ENCODE measurements at regions not wholly inside any gene's neighbourhood (a gene's known extent, or its start where the extent isn't known, plus 50 kb on each side); places are given as distances from the start of the nearest gene placed in this dataset.

DNA sequence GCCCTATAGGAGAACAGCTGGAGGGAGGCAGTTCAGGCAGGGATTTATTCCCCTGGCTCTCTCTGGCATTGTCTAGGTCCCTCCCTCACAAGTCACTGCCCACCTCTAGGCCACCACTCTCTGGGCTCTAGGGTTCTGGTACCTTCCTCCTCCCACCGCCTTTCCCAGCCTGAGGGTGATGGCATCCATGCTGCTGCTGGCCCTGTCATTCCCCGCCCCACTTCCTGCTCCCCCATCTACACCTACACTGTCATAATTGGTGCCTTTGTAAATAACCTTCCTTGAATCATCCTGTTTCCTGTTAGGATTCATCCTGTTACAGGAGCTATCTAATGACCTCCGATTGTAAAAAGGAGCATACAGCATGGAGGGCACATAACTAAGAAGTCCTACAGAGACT lies 303.3 kb upstream of the COBL start:
- Histone ChIP-seq H3K27ac (no peak overlapping the region), H3K4me3 (no peak overlapping the region), H3K36me3 (no peaks in the 10 kb centered on the region), H3K9me3 (no peaks in the 10 kb centered on the region), H3K4me1 (no peaks in the 10 kb centered on the region), H3K27me3 (no peaks in the 10 kb centered on the region)
- intact Hi-C loops (cut with DNase I), result no loop called here
- TF ChIP-seq, protein P1, sequence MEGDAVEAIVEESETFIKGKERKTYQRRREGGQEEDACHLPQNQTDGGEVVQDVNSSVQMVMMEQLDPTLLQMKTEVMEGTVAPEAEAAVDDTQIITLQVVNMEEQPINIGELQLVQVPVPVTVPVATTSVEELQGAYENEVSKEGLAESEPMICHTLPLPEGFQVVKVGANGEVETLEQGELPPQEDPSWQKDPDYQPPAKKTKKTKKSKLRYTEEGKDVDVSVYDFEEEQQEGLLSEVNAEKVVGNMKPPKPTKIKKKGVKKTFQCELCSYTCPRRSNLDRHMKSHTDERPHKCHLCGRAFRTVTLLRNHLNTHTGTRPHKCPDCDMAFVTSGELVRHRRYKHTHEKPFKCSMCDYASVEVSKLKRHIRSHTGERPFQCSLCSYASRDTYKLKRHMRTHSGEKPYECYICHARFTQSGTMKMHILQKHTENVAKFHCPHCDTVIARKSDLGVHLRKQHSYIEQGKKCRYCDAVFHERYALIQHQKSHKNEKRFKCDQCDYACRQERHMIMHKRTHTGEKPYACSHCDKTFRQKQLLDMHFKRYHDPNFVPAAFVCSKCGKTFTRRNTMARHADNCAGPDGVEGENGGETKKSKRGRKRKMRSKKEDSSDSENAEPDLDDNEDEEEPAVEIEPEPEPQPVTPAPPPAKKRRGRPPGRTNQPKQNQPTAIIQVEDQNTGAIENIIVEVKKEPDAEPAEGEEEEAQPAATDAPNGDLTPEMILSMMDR (IDR thresholded peaks at IDR 0.05), result no peak
- DNase-seq (no peak), ATAC-seq (no peak)
- 55% methylated on average over 3 of the region's 3 CpGs for WGBS (ENCODE audit: insufficient coverage, low coverage, low lambda C conversion rate, missing lambda C conversion rate)

DNA sequence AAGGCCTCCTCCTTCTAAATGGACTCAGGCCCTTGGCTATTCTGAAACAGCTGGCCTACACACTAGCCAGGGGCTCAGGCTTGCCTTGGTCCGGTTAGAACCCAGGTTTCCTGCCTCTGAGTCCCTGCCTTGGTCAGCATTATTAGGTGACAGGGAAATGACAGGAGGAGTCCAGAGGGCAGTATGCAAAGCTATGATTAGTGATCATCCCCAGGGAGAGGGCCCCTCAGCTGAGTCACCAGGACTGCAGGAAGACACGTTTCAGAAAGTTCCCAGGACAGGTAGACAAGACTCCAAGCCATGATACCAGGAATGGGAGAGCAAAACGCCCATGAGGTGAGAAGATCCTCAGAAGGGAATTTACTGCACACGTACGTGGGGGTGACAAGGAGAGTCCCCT lies 301.1 kb upstream of the COBL start:
- ATAC-seq (no peak), DNase-seq (no peak)
- Histone ChIP-seq H3K4me1 (no peaks in the 10 kb centered on the region), H3K9me3 (no peaks in the 10 kb centered on the region), H3K27me3 (no peaks in the 10 kb centered on the region), H3K27ac (no peak overlapping the region), H3K36me3 (no peaks in the 10 kb centered on the region), H3K4me3 (no peak overlapping the region)
- 36% methylated on average over 3 of the region's 5 CpGs for WGBS (ENCODE audit: insufficient coverage, low coverage, low lambda C conversion rate, missing lambda C conversion rate)
- TF ChIP-seq, protein P1 (IDR thresholded peaks at IDR 0.05), result no peak
- no peak for TF ChIP-seq POLR2A (IDR thresholded peaks at IDR 0.05)
- intact Hi-C loops (cut with DNase I), result no loop called here

DNA sequence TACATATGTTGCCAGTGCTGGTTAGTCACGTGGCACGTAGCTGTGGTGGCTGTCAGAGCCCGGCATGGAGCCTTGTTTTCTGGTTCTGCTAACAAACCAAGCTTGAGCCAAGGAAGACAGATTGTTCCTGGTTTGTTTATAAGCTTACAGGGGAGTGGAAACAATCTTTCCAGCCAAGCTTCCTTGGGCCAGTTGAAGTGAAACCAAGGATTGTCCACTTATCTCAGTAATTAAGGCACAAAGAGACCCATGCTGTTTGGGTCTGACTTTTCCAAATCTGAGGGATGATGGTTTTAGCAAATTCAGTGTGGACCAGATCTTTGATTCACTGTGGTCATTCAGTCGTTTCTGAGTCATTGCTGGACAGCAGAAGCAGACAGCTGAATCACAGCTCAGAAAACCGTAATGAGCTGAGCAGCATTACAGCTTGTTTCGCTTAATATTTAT lies 297.3 kb upstream of the COBL start:
- Histone ChIP-seq H3K4me3 (no peak overlapping the region), H3K36me3 (no peaks in the 10 kb centered on the region), H3K27me3 (no peaks in the 10 kb centered on the region), H3K4me1 (no peaks in the 10 kb centered on the region), H3K9me3 (no peaks in the 10 kb centered on the region), H3K27ac (no peak overlapping the region)
- WGBS (ENCODE audit: insufficient coverage, low coverage, low lambda C conversion rate, missing lambda C conversion rate), result 39% methylated on average over 3 of the region's 6 CpGs
- intact Hi-C loops (cut with DNase I), result no loop called here
- TF ChIP-seq, protein P1 (IDR thresholded peaks at IDR 0.05), result no peak
- no peak for TF ChIP-seq POLR2A (IDR thresholded peaks at IDR 0.05)
- ATAC-seq (no peak), DNase-seq (no peak)

DNA sequence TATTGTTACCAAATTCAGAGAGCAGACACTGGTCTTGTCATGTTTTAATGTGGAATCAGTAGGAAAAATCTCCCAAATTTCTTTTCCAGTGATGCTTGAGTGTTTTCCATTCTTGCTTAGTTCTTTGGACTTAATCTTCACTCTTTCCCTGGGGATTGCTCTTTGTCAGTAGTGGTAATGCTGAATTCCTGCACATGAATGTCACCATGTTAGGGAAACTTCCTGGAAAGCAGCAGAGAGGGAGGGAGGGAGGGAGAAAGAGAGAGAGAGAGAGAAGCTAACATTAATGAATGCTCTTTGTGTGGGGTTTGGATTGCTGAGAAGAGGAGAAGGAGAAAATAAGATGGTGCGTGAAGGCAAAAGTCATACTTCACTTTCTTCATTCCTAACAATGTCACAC lies 295.3 kb upstream of the COBL start:
- TF ChIP-seq POLR2A (IDR thresholded peaks at IDR 0.05), result no peak
- TF ChIP-seq, protein P1 (IDR thresholded peaks at IDR 0.05), result no peak
- Histone ChIP-seq H3K4me3 (no peak overlapping the region), H3K27ac (no peak overlapping the region), H3K4me1 (no peaks in the 10 kb centered on the region), H3K27me3 (no peaks in the 10 kb centered on the region), H3K36me3 (no peaks in the 10 kb centered on the region), H3K9me3 (no peaks in the 10 kb centered on the region)
- 76% methylated on average over 1 of the region's 1 CpG for WGBS (ENCODE audit: insufficient coverage, low coverage, low lambda C conversion rate, missing lambda C conversion rate)
- intact Hi-C loops (cut with DNase I), result no loop called here
- ATAC-seq, result no peak
- DNase-seq, result no peak

DNA sequence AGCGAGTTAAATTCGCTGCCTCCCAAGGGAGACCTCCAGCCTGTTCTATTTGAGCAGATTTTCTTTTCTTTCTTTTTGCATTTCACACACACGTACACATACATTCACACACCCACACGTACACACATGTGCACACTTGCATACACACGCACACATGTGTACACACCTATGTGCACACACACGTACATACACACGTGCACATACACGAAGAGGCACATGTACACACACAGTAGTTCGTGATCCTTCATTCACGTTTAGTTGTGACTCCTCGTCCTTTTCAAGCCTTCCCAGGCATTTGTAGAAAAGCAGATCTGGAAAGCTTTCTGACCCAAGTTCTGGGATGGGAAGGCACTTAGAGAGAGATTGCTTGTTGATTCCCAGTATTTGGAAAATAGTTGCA lies 290.8 kb upstream of the COBL start:
- intact Hi-C loops (cut with DNase I), result no loop called here
- TF ChIP-seq, protein P1 (IDR thresholded peaks at IDR 0.05), result no peak
- no peak for TF ChIP-seq POLR2A (IDR thresholded peaks at IDR 0.05)
- Histone ChIP-seq H3K36me3 (no peaks in the 10 kb centered on the region), H3K9me3 (no peaks in the 10 kb centered on the region), H3K4me1 (no peaks in the 10 kb centered on the region), H3K27me3 (no peaks in the 10 kb centered on the region), H3K4me3 (no peak overlapping the region), H3K27ac (no peak overlapping the region)
- no peak for ATAC-seq
- WGBS (ENCODE audit: insufficient coverage, low coverage, low lambda C conversion rate, missing lambda C conversion rate), result 60% methylated on average over 11 of the region's 11 CpGs
- DNase-seq, result no peak

Data from right lobe of liver (tissue), 6 donors.